CD4-positive, alpha-beta T cell (primary cell): ENCODE measurements at regions not wholly inside any gene's neighbourhood (a gene's known extent, or its start where the extent isn't known, plus 50 kb on each side); places are given as distances from the start of the nearest gene placed in this dataset.
"Not testable (repeated sequence)": the region's sequence is repeated elsewhere in the genome, so short reads cannot be mapped to it uniquely, and the experiment has no call there.

Source experiments
- ATAC-seq: fragments of 200-7000 bp; cut with Tn5 transposase; one replicate; pipeline ENCODE4 v1.10.0; 2022; ENCODE audit warnings: mild to moderate bottlenecking; ENCODE audit not compliant: poor library complexity
- CTCF ChIA-PET: fragments of 350-600 bp; sonication (Branson Sonifier 250); formaldehyde crosslinking; loops from one replicate; lab custom pipeline; 2021; ENCODE audit warnings: antibody characterized with exemption, inconsistent platforms; lab: Charles Lee
- POLR2A ChIA-PET: fragments of 350-600 bp; sonication (Branson Sonifier 250); formaldehyde crosslinking; loops from one replicate; lab custom pipeline; 2021; ENCODE audit warnings: antibody characterized with exemption, inconsistent platforms; lab: Charles Lee
- DNase-seq, 14 experiments: peaks; one replicate each; pipeline ENCODE4 v3.0.0-alpha.2; 2013 to 2020; ENCODE audit warnings: mixed read lengths in 2 of 14
- H3K27ac ChIP-seq, 2 donors: one replicate each; pipeline versions ENCODE4 v1.5.1 to v1.7.0; 2013; ENCODE audit warnings: low read length in 2 of 2, low read depth in 1 of 2, mild to moderate bottlenecking in 1 of 2
- H3K27me3 ChIP-seq, 2 experiments: 1 replicate in 1 of 2; 2 replicates in 1 of 2; pipeline versions ENCODE4 v1.6.1 to v1.7.0; 2013; ENCODE audit warnings: low read length in 2 of 2, control low read depth in 1 of 2, mild to moderate bottlenecking in 1 of 2, moderate library complexity in 1 of 2; ENCODE audit not compliant: insufficient read depth in 2 of 2, control insufficient read depth in 1 of 2
- H3K36me3 ChIP-seq: one replicate; pipeline ENCODE4 v1.6.1; 2013; ENCODE audit warnings: low read length, control low read depth; ENCODE audit not compliant: insufficient read depth
- H3K4me1 ChIP-seq: one replicate; pipeline ENCODE4 v1.6.1; 2013; ENCODE audit warnings: low read length, control low read depth; ENCODE audit not compliant: insufficient read depth
- H3K4me3 ChIP-seq: one replicate; pipeline ENCODE4 v1.5.1; 2013; ENCODE audit warnings: mild to moderate bottlenecking, low read length, moderate library complexity
- H3K9me3 ChIP-seq, 2 experiments: 1 replicate in 1 of 2; 2 replicates in 1 of 2; pipeline versions ENCODE4 v1.6.1 to v1.7.0; 2013; ENCODE audit warnings: low read length in 2 of 2, mild to moderate bottlenecking in 2 of 2, control low read depth in 1 of 2, moderate library complexity in 1 of 2; ENCODE audit not compliant: control insufficient read depth in 1 of 2, insufficient read depth in 1 of 2
- H3K27ac Mint-ChIP-seq: one replicate; pipeline ENCODE4 v1.8.0; 2020; ENCODE audit warnings: mixed read lengths
- H3K27me3 Mint-ChIP-seq: one replicate; pipeline ENCODE4 v1.8.0; 2021; ENCODE audit warnings: mixed read lengths
- H3K36me3 Mint-ChIP-seq: one replicate; pipeline ENCODE4 v1.8.0; 2021; ENCODE audit warnings: low read depth, mixed read lengths
- H3K4me1 Mint-ChIP-seq: one replicate; pipeline ENCODE4 v1.8.0; 2021; ENCODE audit warnings: low read depth, mixed read lengths
- H3K4me3 Mint-ChIP-seq: one replicate; pipeline ENCODE4 v1.8.0; 2020; ENCODE audit warnings: mild to moderate bottlenecking, mixed read lengths
- H3K9me3 Mint-ChIP-seq: one replicate; pipeline ENCODE4 v1.8.0; 2020; ENCODE audit warnings: mixed read lengths
- intact Hi-C, 2 experiments: fragments of 100-400 bp; cut with DNase I in 1 of 2; cut with micrococcal nuclease in 1 of 2; formaldehyde crosslinking; loops; one replicate each; pipeline versions ENCODE4 v1.15.1 to v1.9.0; 2023 to 2025; cut with DNase I, micrococcal nuclease
- TF ChIP-seq, protein P1 (sequence below): fragments of 200-600 bp; IDR thresholded peaks from one replicate; pipeline ENCODE4 v1.8.0; 2022; ENCODE audit warnings: antibody characterized with exemption, mild to moderate bottlenecking

DNA sequence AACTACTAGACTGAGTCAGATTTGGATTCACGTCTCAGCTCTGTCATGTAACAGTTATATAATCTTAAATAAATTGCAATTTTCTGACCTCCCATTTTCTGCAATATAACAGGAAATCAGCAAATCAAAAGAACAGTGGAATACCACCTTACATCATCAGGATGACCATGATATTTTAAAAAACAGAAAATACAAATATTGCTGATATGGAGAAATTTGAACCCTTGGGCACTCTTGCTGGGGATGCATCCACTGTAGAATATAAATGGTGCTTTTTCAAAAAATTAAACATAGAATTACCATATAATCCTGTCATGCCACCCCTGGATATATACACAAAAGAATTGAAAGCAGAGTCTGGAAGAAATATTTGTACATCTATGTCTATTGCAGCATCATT lies 982.5 kb downstream of the TBL1XR1 start:
- ATAC-seq (no peak), DNase-seq (no peak)
- Mint-ChIP-seq H3K27me3 (no peaks in the 10 kb centered on the region), H3K36me3 (no peaks in the 10 kb centered on the region), H3K9me3 (peaks cover 9% of the 10 kb centered on the region), H3K4me1 (no peaks in the 10 kb centered on the region), H3K27ac (no peak overlapping the region), H3K4me3 (no peak overlapping the region)
- POLR2A ChIA-PET = no interaction called here
- Histone ChIP-seq H3K36me3 (no peaks in the 10 kb centered on the region), H3K27ac (no peak overlapping the region), H3K9me3 (peaks cover 0 to 4% of the 10 kb centered on the region in 2 experiments), H3K4me1 (no peaks in the 10 kb centered on the region), H3K4me3 (no peak overlapping the region), H3K27me3 (no peaks in the 10 kb centered on the region)
- intact Hi-C loops = no loop called here
- TF ChIP-seq, protein P1, sequence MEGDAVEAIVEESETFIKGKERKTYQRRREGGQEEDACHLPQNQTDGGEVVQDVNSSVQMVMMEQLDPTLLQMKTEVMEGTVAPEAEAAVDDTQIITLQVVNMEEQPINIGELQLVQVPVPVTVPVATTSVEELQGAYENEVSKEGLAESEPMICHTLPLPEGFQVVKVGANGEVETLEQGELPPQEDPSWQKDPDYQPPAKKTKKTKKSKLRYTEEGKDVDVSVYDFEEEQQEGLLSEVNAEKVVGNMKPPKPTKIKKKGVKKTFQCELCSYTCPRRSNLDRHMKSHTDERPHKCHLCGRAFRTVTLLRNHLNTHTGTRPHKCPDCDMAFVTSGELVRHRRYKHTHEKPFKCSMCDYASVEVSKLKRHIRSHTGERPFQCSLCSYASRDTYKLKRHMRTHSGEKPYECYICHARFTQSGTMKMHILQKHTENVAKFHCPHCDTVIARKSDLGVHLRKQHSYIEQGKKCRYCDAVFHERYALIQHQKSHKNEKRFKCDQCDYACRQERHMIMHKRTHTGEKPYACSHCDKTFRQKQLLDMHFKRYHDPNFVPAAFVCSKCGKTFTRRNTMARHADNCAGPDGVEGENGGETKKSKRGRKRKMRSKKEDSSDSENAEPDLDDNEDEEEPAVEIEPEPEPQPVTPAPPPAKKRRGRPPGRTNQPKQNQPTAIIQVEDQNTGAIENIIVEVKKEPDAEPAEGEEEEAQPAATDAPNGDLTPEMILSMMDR = no peak
- CTCF ChIA-PET = no interaction called here

DNA sequence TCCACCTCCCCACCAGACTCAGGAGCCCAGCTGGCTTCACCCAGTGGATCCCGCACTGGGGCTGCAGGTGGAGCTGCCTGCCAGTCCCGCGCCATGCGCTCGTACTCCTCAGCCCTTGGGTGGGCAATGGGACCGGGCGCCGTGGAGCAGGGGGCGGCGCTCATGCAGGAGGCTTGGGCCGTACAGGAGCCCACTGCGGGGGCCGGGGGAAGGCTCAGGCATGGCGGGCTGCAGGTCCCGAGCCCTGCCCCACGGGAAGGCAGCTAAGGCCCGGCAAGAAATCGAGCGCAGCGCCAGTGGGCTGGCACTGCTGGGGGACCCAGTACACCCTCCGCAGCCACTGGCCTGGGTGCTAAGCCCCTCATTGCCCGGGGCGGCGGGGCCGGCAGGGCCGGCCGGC lies 984.0 kb downstream of the TBL1XR1 start:
- H3K36me3 ChIP-seq, H3K27me3 Mint-ChIP-seq, H3K4me1 Mint-ChIP-seq, H3K9me3 ChIP-seq, H3K4me3 Mint-ChIP-seq, DNase-seq, H3K4me3 ChIP-seq, H3K9me3 Mint-ChIP-seq, POLR2A ChIA-PET, intact Hi-C loops, H3K36me3 Mint-ChIP-seq, H3K27ac ChIP-seq, CTCF ChIA-PET, H3K4me1 ChIP-seq, H3K27ac Mint-ChIP-seq, ATAC-seq, H3K27me3 ChIP-seq: not testable (repeated sequence)

DNA sequence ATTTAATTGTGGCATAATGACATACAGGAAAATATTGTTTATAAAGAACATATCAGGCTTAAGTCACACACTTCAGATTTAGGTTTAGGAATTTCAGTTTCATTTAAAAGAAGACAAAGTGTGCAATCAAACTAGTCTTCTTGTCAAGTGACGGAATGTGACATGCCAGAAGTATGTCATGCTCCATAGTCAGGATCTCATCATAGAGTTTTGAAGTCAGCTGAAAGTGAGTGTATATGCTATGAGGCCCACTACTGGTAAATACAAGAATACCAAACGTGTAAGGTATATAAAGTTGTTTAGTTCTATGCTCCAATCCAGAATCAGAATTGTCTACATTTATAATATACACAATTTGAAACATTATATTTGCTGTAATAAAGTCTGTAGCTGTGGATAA lies 988.4 kb downstream of the TBL1XR1 start:
- CTCF ChIA-PET = no interaction called here
- H3K9me3 ChIP-seq = peaks cover 0 to 4% of the 10 kb centered on the region in 2 experiments
- H3K27ac Mint-ChIP-seq = no peak overlapping the region
- no peaks in the 10 kb centered on the region for H3K36me3 Mint-ChIP-seq
- H3K27me3 Mint-ChIP-seq = no peaks in the 10 kb centered on the region
- no peaks in the 10 kb centered on the region for H3K4me1 Mint-ChIP-seq
- H3K27ac ChIP-seq = no peak overlapping the region
- H3K4me3 Mint-ChIP-seq = no peak overlapping the region
- H3K4me3 ChIP-seq = no peak overlapping the region
- no peak for ATAC-seq
- no peaks in the 10 kb centered on the region for H3K27me3 ChIP-seq
- POLR2A ChIA-PET = no interaction called here
- intact Hi-C loops = no loop called here
- no peak for DNase-seq
- no peaks in the 10 kb centered on the region for H3K36me3 ChIP-seq
- TF ChIP-seq, protein P1 = no peak
- H3K4me1 ChIP-seq = no peaks in the 10 kb centered on the region
- peaks cover 4% of the 10 kb centered on the region for H3K9me3 Mint-ChIP-seq

DNA sequence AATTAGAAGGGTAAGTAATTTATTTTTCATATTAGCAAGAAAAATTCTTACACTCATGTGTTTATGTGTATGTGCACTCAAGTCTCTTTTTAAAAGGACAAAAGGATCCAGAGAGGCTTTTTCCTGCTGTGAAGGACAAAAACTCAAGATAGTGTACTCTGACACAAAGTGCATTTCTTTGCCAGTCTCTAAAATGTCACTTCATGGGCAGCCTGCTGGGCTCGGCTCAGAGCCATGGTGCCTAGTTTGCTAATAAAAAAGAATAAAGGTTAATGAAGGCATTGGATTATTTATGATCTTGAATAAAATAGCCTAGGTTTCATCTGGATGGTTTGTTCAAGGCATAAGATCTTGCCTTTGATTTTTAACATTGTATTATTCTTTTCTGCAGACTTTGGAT lies 989.0 kb downstream of the TBL1XR1 start:
- CTCF ChIA-PET = no interaction called here
- ATAC-seq = no peak

More for the DNA sequence above, 989.0 kb downstream of the TBL1XR1 start:
- POLR2A ChIA-PET = no interaction called here
- Histone ChIP-seq H3K27me3 (no peaks in the 10 kb centered on the region), H3K9me3 (no peaks in the 10 kb centered on the region), H3K4me1 (no peaks in the 10 kb centered on the region), H3K36me3 (no peaks in the 10 kb centered on the region), H3K27ac (no peak overlapping the region), H3K4me3 (no peak overlapping the region)
- Mint-ChIP-seq H3K27ac (no peak overlapping the region), H3K36me3 (no peaks in the 10 kb centered on the region), H3K27me3 (no peaks in the 10 kb centered on the region), H3K9me3 (peaks cover 4% of the 10 kb centered on the region), H3K4me3 (no peak overlapping the region), H3K4me1 (no peaks in the 10 kb centered on the region)
- intact Hi-C loops = no loop called here
- TF ChIP-seq, protein P1 = no peak
- no peak for DNase-seq
